ENCODE measurements at regions not wholly inside any gene's neighbourhood (a gene's known extent, or its start where the extent isn't known, plus 50 kb on each side); places are given as distances from the start of the nearest gene placed in this dataset.
"Not testable (repeated sequence)": the region's sequence is repeated elsewhere in the genome, so short reads cannot be mapped to it uniquely, and the experiment has no call there.

- TF ChIP-seq CTCF (IDR thresholded peaks at IDR 0.05; ENCODE audit: low read length, missing control alignments) = no peak
- no peak overlapping the region for H3K4me3 ChIP-seq (replicated peaks; ENCODE audit: low read depth, low read length)
- no peak for DNase-seq (ENCODE audit: low read depth)
Observed at GRCh38 chr2:15822151-15823044, 118.0 kb upstream of the MYCN start.

GRCh38 chr2:15823459-15824396 is 116.6 kb upstream of the MYCN start:
- no peak for DNase-seq (ENCODE audit: low read depth)
- H3K4me3 ChIP-seq (replicated peaks; ENCODE audit: low read depth, low read length) = no peak overlapping the region
- no peak for TF ChIP-seq CTCF (IDR thresholded peaks at IDR 0.05; ENCODE audit: low read length, missing control alignments)

GRCh38 chr2:15824467-15824866 is 115.9 kb upstream of the MYCN start:
- not testable (repeated sequence) for DNase-seq (ENCODE audit: low read depth); H3K4me3 ChIP-seq (replicated peaks; ENCODE audit: low read depth, low read length)

GRCh38 chr2:15825276-15825980 is 114.9 kb upstream of the MYCN start:
- no peak for DNase-seq (ENCODE audit: low read depth)
- H3K4me3 ChIP-seq (replicated peaks; ENCODE audit: low read depth, low read length) = no peak overlapping the region
- TF ChIP-seq CTCF (IDR thresholded peaks at IDR 0.05; ENCODE audit: low read length, missing control alignments) = no peak

- no peak for TF ChIP-seq CTCF (IDR thresholded peaks at IDR 0.05; ENCODE audit: low read length, missing control alignments)
- no peak overlapping the region for H3K4me3 ChIP-seq (replicated peaks; ENCODE audit: low read depth, low read length)
- DNase-seq (ENCODE audit: low read depth) = no peak
Observed at GRCh38 chr2:15826273-15826717, 114.1 kb upstream of the MYCN start.

GRCh38 chr2:15827001-15827400 is 113.3 kb upstream of the MYCN start:
- TF ChIP-seq CTCF (IDR thresholded peaks at IDR 0.05; ENCODE audit: low read length, missing control alignments) = no peak
- H3K4me3 ChIP-seq (replicated peaks; ENCODE audit: low read depth, low read length) = no peak overlapping the region
- DNase-seq (ENCODE audit: low read depth) = no peak
